Stimulated activated CD8-positive, alpha-beta memory T cell treated with anti-CD3 and anti-CD28 coated beads, Interleukin-4, amount 100 ng/mL, for 1 hour (primary cell): ENCODE measurements at regions not wholly inside any gene's neighbourhood (a gene's known extent, or its start where the extent isn't known, plus 50 kb on each side); places are given as distances from the start of the nearest gene placed in this dataset.

Experiments used
- DNase-seq, 2 donors: peaks; one replicate each; pipeline ENCODE4 v3.0.0-alpha.2; 2020; ENCODE audit warnings: low read depth in 2 of 2, low spot score in 1 of 2

DNA sequence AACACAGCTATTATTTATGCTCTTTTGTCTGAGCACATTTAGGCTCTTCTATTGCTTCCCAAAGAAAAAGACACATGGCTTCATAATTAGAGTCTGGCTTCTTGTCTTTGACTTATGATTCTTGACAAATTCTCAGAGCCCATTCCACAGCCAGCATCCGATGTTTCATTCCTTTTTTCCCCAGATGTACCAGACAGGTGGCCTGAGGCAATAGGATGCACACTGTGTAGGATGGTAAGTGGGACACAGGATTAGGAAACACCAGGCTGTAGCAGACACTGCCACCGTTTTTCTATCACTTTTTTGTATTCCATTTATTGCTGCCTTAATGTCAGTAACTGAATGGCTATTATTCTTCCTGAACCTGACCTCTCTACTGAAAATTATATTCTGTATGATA, 188.9 kb upstream of the CDIN1 start:
- DNase-seq, result no peak

DNA sequence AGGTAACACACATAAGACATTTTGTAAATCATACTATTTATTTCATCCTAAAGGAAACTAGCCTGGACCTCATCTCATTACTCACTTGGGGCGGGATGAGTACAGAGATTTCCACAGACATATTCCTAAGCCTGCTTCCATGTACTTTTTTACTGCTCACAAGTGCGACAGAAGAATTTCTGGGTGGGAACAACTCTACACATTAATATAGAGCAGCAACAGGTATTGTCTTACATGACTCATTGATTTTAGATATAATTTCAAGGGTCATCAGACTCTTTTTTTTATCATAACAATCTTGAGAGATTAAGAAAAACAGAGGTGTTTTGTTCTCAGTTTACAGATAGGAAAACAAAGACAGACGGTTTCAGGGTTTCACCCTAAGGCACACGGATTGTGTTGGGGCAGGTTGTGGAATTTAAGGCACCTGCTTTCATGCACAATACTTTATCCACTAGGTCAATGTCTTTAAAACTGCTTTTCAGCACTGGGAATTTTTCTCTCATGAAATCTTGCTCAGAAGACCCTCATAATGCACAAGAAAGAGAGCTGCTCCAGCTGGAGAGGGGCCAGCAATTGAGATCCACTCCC, 186.7 kb upstream of the CDIN1 start:
- DNase-seq, result no peak

- no peak for DNase-seq
These were observed 181.2 kb upstream of the CDIN1 start for GRCh38 chr15:36398212-36398611.

DNA sequence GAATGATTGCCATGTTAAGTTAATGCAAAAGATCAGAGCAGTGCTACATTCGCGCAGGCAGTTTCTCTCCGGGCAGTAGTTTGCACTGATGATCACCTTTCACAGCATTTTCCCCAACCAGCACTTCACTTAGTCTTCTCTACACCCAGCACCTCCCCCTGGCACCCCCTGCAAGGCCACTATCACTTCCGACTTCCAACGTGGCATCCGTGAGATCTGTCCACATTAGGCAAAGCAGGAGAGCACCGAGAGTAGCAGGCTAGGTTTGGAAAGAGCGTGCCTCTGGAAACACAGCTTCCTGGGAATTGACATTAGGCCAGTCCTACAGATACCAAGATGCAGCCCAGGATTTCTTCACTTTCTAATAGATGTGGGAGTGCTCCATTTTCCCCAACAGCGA, 180.2 kb upstream of the CDIN1 start:
- DNase-seq, result no peak

GRCh38 chr15:36400936-36401585, 178.4 kb upstream of the CDIN1 start:
- no peak for DNase-seq

- no peak for DNase-seq
These were observed 177.8 kb upstream of the CDIN1 start for GRCh38 chr15:36401586-36401966.

DNA sequence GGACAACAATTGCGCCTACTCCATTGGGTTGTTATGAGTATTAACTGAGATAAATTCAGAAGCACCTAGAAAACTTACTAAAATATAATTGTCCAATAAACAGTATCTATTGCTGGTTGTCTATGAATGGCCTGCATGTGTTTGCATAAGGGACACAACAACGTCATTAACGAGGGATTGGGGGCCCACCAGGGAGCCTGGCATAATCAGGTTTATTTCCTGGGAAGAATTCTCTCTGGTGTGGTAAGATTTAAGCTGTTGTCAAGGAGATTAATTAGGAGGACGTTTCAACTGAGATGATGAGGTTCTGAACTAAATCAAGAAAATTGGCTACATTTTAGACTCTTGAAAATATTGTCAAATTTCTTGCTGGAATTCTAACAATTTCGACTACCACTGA, 176.1 kb upstream of the CDIN1 start:
- DNase-seq, result no peak

DNA sequence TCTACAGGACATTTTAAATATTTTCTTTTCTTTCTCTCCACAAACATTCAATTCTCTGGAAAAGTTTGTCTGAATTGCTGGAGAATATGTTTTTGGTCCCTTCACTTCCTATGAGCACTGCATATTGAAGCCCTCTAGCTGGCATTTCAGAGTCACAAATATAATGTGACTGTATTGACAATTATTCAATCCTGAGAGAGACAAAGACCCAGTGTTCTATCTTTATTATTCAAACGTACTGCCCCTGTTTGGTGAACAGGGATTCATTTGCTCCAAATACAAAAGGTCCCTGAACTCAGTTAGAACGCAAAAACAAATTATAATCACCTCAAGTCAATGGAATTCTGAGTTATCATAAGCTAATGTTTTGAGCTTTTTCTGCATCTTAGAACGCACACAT, 173.1 kb upstream of the CDIN1 start:
- no peak for DNase-seq

GRCh38 chr15:36406911-36407310, 172.5 kb upstream of the CDIN1 start:
- no peak for DNase-seq

DNA sequence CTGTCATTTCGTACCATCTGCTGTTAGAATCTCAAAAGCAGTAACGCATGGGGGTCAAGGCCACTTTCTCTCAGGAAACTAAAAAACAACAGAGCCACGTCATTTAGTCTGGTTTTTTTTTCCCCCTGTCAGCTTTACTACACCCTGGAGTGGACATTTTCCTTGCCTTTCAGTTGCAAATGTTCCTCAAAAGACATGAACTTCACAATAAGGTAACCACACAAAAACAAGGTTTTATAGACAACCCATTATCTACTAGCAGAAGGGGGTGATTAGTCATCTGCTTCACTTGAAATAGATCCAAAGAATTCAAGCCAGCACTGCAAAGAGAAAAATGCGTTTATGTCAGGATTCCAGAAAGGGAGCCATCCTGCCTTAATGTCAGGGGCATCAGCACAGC, 171.8 kb upstream of the CDIN1 start:
- DNase-seq, result no peak

DNA sequence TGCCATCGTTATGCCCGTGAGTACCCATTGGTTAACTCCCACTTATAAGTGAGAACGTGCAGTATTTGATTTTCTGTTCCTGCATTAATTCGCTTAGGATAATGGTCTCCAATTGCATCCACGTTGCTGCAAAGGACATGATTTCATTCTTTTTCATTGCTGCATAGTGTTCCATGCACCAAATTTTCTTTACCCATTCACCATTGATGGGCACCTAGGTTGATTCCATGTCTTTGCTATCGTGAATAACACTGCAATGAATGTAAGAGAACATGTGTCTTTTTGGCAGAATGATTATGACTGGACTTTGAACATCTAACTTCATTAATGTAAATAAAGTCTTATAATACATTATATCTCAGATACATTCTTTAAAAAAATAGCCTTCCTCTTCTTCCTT, 169.6 kb upstream of the CDIN1 start:
- no peak for DNase-seq

- DNase-seq, result no peak
These were observed 164.8 kb upstream of the CDIN1 start for GRCh38 chr15:36414670-36415069.

DNA sequence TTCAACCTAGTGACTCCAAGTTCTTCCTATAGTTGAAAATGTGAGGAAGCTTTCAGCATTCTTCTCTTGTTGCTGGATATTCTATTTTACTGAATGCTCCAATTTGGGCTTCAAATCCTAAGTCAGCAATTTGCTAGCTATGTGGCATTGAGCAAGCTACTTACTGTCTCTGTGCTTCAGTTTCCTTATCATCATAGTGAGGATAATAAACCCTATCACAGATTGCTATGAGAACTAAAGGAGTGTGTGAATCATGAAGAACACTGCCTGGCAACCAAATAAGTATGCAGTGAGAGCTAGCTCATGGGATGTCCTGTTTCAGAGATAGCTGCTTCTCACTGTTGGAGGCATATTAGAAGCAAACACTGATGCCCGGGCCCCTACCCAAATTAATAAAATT, 163.8 kb upstream of the CDIN1 start:
- DNase-seq, result no peak

DNA sequence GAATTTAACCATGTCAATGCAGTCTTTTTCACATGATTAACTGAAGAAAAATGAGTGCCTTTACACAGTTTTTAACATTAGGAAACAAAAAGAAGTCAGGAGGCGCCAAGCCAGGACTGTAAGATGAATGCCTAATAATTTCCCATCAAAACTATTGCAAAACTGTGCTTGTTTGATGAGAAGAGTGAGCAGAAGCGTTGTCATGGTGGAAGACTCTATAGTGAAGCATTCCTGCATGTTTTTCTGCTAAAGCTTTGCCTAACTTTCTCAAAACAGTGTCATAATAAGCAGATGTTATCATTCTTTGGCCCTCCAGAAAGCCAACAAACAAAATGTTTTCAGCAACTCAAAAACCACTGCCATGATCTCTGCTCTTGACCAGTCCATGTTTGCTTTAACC, 156.8 kb upstream of the CDIN1 start:
- DNase-seq, result no peak

DNA sequence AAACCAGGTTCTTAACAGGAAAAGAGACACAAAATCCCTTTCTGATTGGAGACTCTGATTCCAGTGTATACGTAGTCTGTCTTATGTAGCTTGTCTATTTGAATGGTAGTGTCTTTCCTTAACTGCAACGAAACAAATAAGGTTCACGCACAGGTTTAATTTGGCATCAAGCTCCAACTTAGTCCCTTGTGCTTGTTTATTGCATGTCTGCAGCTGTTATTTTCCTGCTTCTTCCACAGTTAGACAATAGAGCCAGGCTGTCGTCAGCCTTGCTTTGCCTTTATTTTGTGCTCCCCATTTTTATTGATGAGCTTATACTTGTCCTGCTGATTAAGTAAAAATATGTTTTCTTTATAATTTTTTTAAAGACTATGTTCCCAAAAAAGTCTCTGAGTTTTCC, 152.7 kb upstream of the CDIN1 start:
- DNase-seq, result no peak

- DNase-seq, result no peak
These were observed 151.2 kb upstream of the CDIN1 start for GRCh38 chr15:36428102-36428845.

- DNase-seq, result no peak
These were observed 149.7 kb upstream of the CDIN1 start for GRCh38 chr15:36429707-36430106.

- no peak for DNase-seq
These were observed 149.1 kb upstream of the CDIN1 start for GRCh38 chr15:36430280-36430679.

- DNase-seq, result no peak
These were observed 148.6 kb upstream of the CDIN1 start for GRCh38 chr15:36430726-36431265.

DNA sequence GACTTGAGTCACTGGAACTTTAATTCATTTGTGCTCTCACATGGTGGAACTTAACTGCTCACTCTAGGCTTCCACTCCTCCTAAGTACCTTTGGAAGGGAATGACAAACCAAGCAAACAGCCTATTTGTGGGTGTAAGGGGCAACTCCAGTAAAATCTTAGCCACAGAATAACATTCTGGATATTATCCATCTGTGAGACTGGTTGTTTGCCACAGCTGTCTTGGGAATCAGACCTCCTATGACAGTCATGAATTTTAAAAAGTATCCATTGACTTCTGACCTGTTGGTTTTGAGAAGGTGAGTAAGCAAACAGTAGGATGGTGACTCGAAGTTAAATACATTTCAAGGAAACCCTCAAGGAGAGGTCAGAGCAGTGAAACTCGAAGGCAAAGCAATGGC, 147.3 kb upstream of the CDIN1 start:
- no peak for DNase-seq

GRCh38 chr15:36434177-36434576, 145.2 kb upstream of the CDIN1 start:
- DNase-seq, result no peak

- no peak for DNase-seq
These were observed 140.9 kb upstream of the CDIN1 start for GRCh38 chr15:36438499-36438898.
